ENCODE measurements at regions not wholly inside any gene's neighbourhood (a gene's known extent, or its start where the extent isn't known, plus 50 kb on each side); places are given as distances from the start of the nearest gene placed in this dataset.
"Not testable (repeated sequence)": the region's sequence is repeated elsewhere in the genome, so short reads cannot be mapped to it uniquely, and the experiment has no call there.

GRCh38 chr7:101733713-101734475 is 83.5 kb upstream of the CUX1 start:
- no peak for DNase-seq
- in situ Hi-C loops (cut with HindIII; ENCODE audit: low pct_ligation_motif_present, low pct_unique_long_range_greater_than_20kb, low sequenced_read_pairs): no loop called here

- in situ Hi-C loops (cut with HindIII; ENCODE audit: low pct_ligation_motif_present, low pct_unique_long_range_greater_than_20kb, low sequenced_read_pairs): no loop called here
- DNase-seq: no peak
These were observed 81.3 kb upstream of the CUX1 start for GRCh38 chr7:101736084-101736483.

DNA sequence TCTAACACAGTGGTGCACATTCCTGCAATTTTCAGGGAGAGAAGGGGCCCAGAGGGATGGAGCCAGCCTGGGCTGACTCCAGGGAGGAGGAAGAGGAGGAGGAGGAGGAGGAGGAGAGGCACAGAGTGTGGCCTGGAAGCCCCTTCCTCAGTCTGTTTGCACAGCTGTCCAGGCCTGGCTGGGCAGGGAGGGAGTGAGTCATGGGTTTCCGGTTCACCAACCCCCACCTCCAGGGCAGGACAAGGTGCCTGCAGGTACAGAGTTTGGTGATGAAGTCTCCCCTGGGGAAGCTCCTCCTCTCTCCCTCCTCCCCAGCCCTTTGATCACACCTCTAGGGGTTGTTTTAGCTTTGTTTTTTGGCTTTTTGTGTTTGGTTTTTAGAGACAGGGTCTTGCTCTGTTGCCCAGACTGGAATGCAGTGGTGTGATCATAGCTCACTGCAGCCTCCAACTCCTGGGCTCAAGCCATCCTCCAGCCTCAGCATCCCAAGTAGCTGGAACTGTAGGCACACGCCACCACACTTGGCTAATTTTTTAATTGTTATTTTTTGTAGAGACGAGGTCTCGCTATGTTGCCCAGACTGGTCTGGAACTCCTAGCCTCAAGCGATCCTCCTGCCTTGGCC is 77.5 kb upstream of the CUX1 start:
- DNase-seq: no peak
- in situ Hi-C loops (cut with HindIII; ENCODE audit: low pct_ligation_motif_present, low pct_unique_long_range_greater_than_20kb, low sequenced_read_pairs): no loop called here

DNA sequence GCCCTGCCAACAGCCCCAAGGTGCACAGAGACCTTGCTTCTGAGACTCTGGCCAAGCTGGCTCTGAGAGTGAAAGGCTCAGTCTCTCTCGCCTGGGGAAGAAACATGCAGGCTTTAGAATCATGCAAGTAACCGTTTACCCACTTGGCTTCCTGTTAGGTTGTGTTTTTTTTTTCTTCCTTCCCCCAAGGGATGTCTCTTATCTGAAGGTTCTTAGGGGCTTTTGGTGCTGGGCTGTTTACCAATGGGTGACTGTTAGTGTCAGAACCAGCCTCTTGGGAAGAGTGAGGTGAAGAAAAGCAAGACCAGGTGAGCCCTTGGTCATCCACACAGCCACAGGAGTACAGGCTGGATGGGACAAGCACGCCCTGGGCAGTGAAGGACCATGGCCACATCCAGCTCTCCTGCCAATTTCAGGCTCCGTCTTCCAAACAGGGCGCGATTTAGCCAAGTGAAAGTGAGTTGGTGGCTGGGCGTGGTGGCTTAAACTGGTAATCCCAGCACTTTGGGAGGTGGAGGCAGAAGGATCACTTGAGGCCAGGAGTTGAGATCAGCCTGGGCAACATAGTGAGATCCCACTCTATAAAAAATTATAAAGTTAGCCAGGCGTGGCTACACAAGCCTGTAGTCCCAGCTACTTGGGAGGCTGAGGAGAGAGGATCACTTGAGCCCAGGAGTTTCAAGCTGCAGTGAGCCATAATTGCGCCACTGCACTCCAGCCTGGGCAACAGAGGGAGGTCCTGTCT is 76.3 kb upstream of the CUX1 start:
- in situ Hi-C loops (cut with HindIII; ENCODE audit: low pct_ligation_motif_present, low pct_unique_long_range_greater_than_20kb, low sequenced_read_pairs): no loop called here
- no peak for DNase-seq

GRCh38 chr7:101743241-101743994 is 74.0 kb upstream of the CUX1 start:
- in situ Hi-C loops (cut with HindIII; ENCODE audit: low pct_ligation_motif_present, low pct_unique_long_range_greater_than_20kb, low sequenced_read_pairs): no loop called here
- peak; percentile 56 for DNase-seq

- in situ Hi-C loops (cut with HindIII; ENCODE audit: low pct_ligation_motif_present, low pct_unique_long_range_greater_than_20kb, low sequenced_read_pairs): no loop called here
These were observed 73.4 kb upstream of the CUX1 start for GRCh38 chr7:101743995-101744360.

DNA sequence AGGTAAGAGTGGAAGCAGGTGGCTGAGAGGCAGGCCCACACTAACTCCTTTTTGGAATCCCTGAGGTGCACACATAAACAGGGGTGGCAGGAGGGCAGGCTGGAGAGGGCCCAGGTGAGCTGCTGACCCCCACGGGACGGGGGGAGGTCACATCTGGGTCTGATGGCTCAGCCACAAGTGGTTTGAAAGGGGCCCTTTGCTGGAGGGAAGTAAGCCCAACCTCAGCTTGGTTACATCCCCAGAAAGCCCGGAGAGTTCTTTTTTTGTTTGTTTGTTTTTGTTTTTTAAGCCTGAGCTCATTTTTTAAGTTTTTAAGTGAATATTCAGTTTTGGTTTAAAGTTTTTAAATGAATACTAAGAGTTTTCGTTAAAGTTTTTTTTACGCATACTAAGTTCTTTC is 72.8 kb upstream of the CUX1 start:
- in situ Hi-C loops (cut with HindIII; ENCODE audit: low pct_ligation_motif_present, low pct_unique_long_range_greater_than_20kb, low sequenced_read_pairs): no loop called here
- DNase-seq: no peak

More at GRCh38 chr7:101743995-101744360, 73.4 kb upstream of the CUX1 start:
- no peak for DNase-seq

DNA sequence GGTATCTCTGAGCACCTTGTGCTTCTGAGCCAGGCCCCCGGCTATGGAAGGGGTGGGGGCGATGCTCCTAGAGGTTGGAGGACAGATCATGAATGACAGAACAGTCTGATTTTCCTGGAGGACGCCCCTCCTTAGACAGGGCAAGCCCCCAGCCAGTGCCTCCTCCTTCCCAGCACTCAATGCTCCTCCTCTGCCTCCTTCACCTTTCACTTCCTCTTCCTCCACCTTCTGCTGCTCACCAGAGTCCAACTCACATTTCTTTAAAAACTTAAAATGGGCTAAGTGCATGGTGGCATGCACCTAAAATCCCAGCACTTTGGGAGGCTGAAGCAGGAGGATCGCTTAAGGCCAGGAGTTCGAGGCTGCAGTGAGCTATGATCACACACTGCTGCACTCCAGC is 71.1 kb upstream of the CUX1 start:
- in situ Hi-C loops (cut with HindIII; ENCODE audit: low pct_ligation_motif_present, low pct_unique_long_range_greater_than_20kb, low sequenced_read_pairs): no loop called here
- DNase-seq: no peak

DNA sequence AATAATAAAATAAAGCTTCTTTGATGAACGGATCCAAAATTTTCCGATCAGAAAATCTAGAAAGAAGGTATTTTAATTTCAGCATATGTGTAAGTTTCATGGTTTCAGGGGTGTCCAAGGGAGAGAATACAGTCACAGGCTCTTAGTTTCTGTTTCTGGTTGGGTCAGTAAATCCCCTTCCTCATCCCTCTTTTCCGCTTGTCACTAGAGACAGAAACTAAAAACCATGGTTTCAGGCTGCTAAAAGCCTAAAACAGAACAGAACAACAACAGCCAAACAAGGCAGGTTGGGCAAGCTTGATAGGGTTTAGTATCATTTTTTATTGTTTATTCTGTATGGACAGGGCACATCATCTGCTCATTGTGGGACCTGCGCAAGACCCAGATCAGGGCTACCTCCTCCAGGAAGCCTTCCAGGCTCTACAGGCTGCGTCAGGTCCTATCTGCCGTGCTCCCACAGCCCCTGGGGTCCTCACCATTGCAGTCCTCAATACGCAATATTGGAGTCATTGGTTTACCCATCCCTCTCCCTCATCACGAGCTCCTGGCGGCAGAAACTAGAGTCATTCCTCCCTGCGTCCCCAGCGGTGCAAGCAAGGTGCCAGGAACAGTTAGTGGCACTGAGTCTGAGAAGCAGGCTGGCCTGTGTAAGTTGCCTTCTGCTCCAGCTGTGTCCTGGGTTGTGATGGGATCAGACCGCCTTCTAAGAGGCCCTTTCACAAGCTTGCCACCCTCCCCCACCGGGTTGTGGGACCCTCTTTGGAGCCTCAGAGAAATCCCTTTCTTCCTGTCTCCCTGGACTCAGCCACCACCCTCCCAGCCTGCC is 70.2 kb upstream of the CUX1 start:
- DNase-seq: no peak
- in situ Hi-C loops (cut with HindIII; ENCODE audit: low pct_ligation_motif_present, low pct_unique_long_range_greater_than_20kb, low sequenced_read_pairs): no loop called here

GRCh38 chr7:101747879-101748345 is 69.5 kb upstream of the CUX1 start:
- DNase-seq: no peak
- in situ Hi-C loops (cut with HindIII; ENCODE audit: low pct_ligation_motif_present, low pct_unique_long_range_greater_than_20kb, low sequenced_read_pairs): no loop called here

GRCh38 chr7:101749891-101750290 is 67.5 kb upstream of the CUX1 start:
- in situ Hi-C loops (cut with HindIII; ENCODE audit: low pct_ligation_motif_present, low pct_unique_long_range_greater_than_20kb, low sequenced_read_pairs): no loop called here

DNA sequence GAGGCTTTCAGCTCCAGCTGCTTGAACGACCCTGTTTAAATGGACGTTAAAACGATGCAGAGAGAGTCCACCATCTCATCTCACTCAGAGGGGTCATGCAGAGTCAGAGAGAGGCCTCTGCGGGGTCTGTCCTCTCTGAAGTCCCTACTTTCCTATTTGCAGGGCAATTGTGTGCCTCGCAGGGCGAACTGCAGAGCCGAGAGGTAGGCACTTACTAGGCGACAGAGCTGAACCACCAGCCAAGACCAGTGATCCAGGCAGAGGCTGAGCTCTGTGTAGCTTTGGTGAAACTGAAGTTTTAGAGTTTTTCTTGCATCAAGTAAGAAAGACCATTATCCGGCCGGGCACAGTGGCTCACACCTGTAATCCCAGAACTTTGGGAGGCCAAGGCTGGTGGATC is 64.1 kb upstream of the CUX1 start:
- no peak for DNase-seq

More at GRCh38 chr7:101749891-101750290, 67.5 kb upstream of the CUX1 start:
- DNase-seq: no peak

DNA sequence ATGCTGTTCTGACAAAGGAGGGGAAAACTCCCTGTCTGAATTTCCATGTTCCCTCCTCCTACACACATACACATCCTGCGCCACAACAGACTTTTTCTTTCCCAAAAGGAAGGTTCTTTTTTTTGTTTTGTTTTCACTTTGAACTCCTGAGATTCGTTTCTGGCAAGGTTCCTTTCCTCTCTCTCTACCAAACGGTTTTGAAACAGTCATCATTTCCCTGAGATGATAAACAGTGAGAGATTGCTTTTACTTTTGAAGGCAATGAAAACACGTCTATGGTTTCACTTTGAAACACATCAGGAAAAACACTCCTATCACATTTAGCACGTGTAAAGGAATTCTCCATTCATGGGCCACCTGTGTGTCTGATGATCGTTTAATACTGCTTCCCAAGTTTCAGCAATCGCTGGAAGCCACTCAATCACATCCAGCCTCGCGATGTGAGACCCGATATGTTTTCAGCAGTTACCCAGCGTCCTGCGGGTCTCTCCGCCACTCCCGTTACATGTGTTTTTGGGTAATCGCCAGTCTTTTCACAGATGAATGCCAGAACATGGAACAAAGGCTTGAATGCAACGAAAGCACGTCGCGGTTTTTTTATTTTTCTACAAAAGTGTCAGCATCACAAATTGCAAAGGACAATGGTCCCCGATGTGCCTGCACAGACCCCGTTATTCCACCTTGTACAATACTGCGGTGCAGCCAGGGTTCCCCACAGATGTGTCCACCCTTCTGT is 62.8 kb upstream of the CUX1 start:
- DNase-seq: peak; percentile 54
- in situ Hi-C loops (cut with HindIII; ENCODE audit: low pct_ligation_motif_present, low pct_unique_long_range_greater_than_20kb, low sequenced_read_pairs): no loop called here

More for the DNA sequence above, 64.1 kb upstream of the CUX1 start:
- in situ Hi-C loops (cut with HindIII; ENCODE audit: low pct_ligation_motif_present, low pct_unique_long_range_greater_than_20kb, low sequenced_read_pairs): no loop called here

DNA sequence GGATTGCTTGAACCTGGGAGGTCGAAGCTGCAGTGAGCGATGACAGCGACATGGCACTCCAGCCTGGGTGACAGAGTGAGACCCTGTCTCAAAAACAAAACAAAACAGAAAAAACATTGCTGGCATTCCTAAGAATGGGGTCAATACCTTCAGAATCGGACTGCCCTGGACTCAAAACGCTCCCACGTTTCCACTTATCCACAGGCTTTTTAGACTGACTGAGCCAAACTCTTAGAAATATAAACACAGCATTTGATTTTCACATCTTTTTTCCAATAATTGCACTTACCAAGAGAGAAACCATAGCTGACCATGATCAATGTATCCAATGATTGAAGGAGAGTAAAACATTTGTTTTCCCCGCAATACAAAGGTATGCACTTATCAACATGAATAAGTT is 59.5 kb upstream of the CUX1 start:
- in situ Hi-C loops (cut with HindIII; ENCODE audit: low pct_ligation_motif_present, low pct_unique_long_range_greater_than_20kb, low sequenced_read_pairs): no loop called here
- no peak for DNase-seq

GRCh38 chr7:101758519-101758918 is 58.9 kb upstream of the CUX1 start:
- DNase-seq; in situ Hi-C loops (cut with HindIII; ENCODE audit: low pct_ligation_motif_present, low pct_unique_long_range_greater_than_20kb, low sequenced_read_pairs): not testable (repeated sequence)

DNA sequence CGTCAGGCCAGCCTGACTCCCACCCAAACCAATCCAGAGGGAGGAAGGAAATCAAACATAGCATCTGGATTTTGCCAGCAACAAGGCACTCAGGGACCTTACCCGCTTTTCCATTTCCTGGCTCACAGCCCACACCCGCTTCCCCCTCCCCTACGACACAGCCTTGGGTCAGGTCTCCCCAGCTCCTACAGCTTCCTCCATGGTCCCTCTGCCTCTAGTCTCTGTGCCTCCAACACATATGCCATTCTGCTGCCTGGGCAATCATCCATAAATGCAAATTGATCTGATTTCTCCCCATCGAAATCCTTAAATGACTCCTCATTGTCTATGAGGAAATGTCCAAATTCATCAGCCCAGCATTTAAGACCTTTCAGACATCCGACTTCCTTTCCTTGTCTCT is 53.2 kb upstream of the CUX1 start:
- no peak for DNase-seq
- in situ Hi-C loops (cut with HindIII; ENCODE audit: low pct_ligation_motif_present, low pct_unique_long_range_greater_than_20kb, low sequenced_read_pairs): no loop called here

- in situ Hi-C loops (cut with HindIII; ENCODE audit: low pct_ligation_motif_present, low pct_unique_long_range_greater_than_20kb, low sequenced_read_pairs): no loop called here
- DNase-seq: no peak
These were observed 49.9 kb upstream of the CUX1 start for GRCh38 chr7:101767544-101767943.

Data from ACHN (cell line).